ENCODE measurements at regions not wholly inside any gene's neighbourhood (a gene's known extent, or its start where the extent isn't known, plus 50 kb on each side); places are given as distances from the start of the nearest gene placed in this dataset.

- Histone ChIP-seq H3K36me3 (replicated peaks in 1 of 2; ENCODE audit: control extremely low read depth in 1 of 2, control insufficient read depth in 1 of 2, extremely low read depth in 1 of 2, insufficient read depth in 2 of 2, low read length in 1 of 2) (no peaks in the 10 kb centered on the region), H3K79me2 (ENCODE audit: control insufficient read depth, insufficient read depth, low read length) (no peaks in the 10 kb centered on the region), H4K20me1 (ENCODE audit: control insufficient read depth, insufficient read depth, low read length, poor library complexity, severe bottlenecking) (no peaks in the 10 kb centered on the region), H3K27ac (ENCODE audit: low read length in 2 of 2) (no peak overlapping the region), H3K4me3 (ENCODE audit: control extremely low read depth in 1 of 5, extremely low read depth in 1 of 5, insufficient read depth in 1 of 5, low read depth in 2 of 5, low read length in 4 of 5) (no peak overlapping the region), H3K9ac (ENCODE audit: low read length) (no peak overlapping the region), H3K4me2 (replicated peaks; ENCODE audit: low read depth, low read length, poor library complexity, severe bottlenecking) (no peak overlapping the region), H3K4me1 (ENCODE audit: control insufficient read depth in 2 of 2, insufficient read depth in 2 of 2, low read length in 2 of 2) (no peaks in the 10 kb centered on the region), H3K9me3 (ENCODE audit: control extremely low read depth in 1 of 3, control insufficient read depth in 2 of 3, insufficient read depth in 1 of 3, low read length in 2 of 3) (no peaks in the 10 kb centered on the region), H2AFZ (ENCODE audit: insufficient read depth, low read depth, low read length, poor library complexity, severe bottlenecking) (no peak overlapping the region), H3K27me3 (replicated peaks in 1 of 4; ENCODE audit: control extremely low read depth in 1 of 4, control insufficient read depth in 3 of 4, insufficient read depth in 4 of 4, low read length in 3 of 4) (no peaks in the 10 kb centered on the region)
- H3K4me1 Mint-ChIP-seq: no peaks in the 10 kb centered on the region
- CTCF ChIA-PET: no interaction called here
- no peaks in the 10 kb centered on the region for H3K27me3 Mint-ChIP-seq
- H3K27ac Mint-ChIP-seq: no peak overlapping the region
- no peak overlapping the region for H3K4me3 Mint-ChIP-seq
- DNase-seq (no peak), ATAC-seq (ENCODE audit: low read depth) (no peak)
- POLR2A ChIA-PET: no interaction called here
- WGBS (ENCODE audit: insufficient coverage): 86% methylated on average over 1 of the region's 2 CpGs
- intact Hi-C loops (cut with micrococcal nuclease): no loop called here
- no peak for TF ChIP-seq EZH2 (IDR thresholded peaks at IDR 0.05; ENCODE audit: borderline replicate concordance, insufficient read depth, low read depth, low read length, poor library complexity, severe bottlenecking)
- TF ChIP-seq, protein P1, sequence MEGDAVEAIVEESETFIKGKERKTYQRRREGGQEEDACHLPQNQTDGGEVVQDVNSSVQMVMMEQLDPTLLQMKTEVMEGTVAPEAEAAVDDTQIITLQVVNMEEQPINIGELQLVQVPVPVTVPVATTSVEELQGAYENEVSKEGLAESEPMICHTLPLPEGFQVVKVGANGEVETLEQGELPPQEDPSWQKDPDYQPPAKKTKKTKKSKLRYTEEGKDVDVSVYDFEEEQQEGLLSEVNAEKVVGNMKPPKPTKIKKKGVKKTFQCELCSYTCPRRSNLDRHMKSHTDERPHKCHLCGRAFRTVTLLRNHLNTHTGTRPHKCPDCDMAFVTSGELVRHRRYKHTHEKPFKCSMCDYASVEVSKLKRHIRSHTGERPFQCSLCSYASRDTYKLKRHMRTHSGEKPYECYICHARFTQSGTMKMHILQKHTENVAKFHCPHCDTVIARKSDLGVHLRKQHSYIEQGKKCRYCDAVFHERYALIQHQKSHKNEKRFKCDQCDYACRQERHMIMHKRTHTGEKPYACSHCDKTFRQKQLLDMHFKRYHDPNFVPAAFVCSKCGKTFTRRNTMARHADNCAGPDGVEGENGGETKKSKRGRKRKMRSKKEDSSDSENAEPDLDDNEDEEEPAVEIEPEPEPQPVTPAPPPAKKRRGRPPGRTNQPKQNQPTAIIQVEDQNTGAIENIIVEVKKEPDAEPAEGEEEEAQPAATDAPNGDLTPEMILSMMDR (IDR thresholded peaks at IDR 0.05): no peak
- H3K9me3 Mint-ChIP-seq (ENCODE audit: insufficient read depth): peaks cover 6% of the 10 kb centered on the region
Measured at GRCh38 chr5:165871291-165871690, 2365.9 kb downstream of the MAT2B start.

DNA sequence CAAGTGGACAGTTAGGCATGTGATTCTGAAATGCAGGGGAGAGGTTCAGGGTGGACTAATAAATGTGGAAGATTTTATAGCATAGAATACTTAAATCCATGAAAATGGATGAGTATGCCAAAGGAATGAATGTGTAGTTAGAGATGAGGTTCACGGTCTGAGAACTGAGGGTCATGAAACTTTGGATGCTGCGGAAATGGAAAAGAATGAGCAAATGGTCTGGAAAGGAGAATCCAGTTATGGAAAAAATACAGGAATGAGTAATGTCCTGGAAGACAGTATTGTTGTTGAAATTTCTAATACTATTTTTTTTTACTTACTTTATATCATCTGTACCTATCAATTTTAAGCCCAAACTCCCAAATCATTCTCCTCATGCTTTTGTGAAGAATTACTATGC, 2369.4 kb downstream of the MAT2B start:
- H3K9ac ChIP-seq (ENCODE audit: low read length): no peak overlapping the region
- H3K4me1 Mint-ChIP-seq: no peaks in the 10 kb centered on the region
- intact Hi-C loops (cut with micrococcal nuclease): no loop called here
- no peaks in the 10 kb centered on the region for H4K20me1 ChIP-seq (ENCODE audit: control insufficient read depth, insufficient read depth, low read length, poor library complexity, severe bottlenecking)
- no peak for ATAC-seq (ENCODE audit: low read depth)
- H2AFZ ChIP-seq (ENCODE audit: insufficient read depth, low read depth, low read length, poor library complexity, severe bottlenecking): no peak overlapping the region
- no peak overlapping the region for H3K27ac Mint-ChIP-seq
- no peak overlapping the region for H3K4me3 ChIP-seq (ENCODE audit: control extremely low read depth in 1 of 5, extremely low read depth in 1 of 5, insufficient read depth in 1 of 5, low read depth in 2 of 5, low read length in 4 of 5)
- H3K4me1 ChIP-seq (ENCODE audit: control insufficient read depth in 2 of 2, insufficient read depth in 2 of 2, low read length in 2 of 2): no peaks in the 10 kb centered on the region
- H3K36me3 ChIP-seq (replicated peaks in 1 of 2; ENCODE audit: control extremely low read depth in 1 of 2, control insufficient read depth in 1 of 2, extremely low read depth in 1 of 2, insufficient read depth in 2 of 2, low read length in 1 of 2): no peaks in the 10 kb centered on the region
- ChIA-PET CTCF (no interaction called here), POLR2A (no interaction called here)
- no peak overlapping the region for H3K4me2 ChIP-seq (replicated peaks; ENCODE audit: low read depth, low read length, poor library complexity, severe bottlenecking)
- no peaks in the 10 kb centered on the region for H3K27me3 Mint-ChIP-seq
- DNase-seq: no peak
- no peaks in the 10 kb centered on the region for H3K27me3 ChIP-seq (replicated peaks in 1 of 4; ENCODE audit: control extremely low read depth in 1 of 4, control insufficient read depth in 3 of 4, insufficient read depth in 4 of 4, low read length in 3 of 4)
- no peaks in the 10 kb centered on the region for H3K79me2 ChIP-seq (ENCODE audit: control insufficient read depth, insufficient read depth, low read length)
- H3K4me3 Mint-ChIP-seq: no peak overlapping the region
- TF ChIP-seq, protein P1 (IDR thresholded peaks at IDR 0.05): no peak
- TF ChIP-seq EZH2 (IDR thresholded peaks at IDR 0.05; ENCODE audit: borderline replicate concordance, insufficient read depth, low read depth, low read length, poor library complexity, severe bottlenecking): no peak
- peaks cover 8% of the 10 kb centered on the region for H3K9me3 Mint-ChIP-seq (ENCODE audit: insufficient read depth)
- H3K27ac ChIP-seq (ENCODE audit: low read length in 2 of 2): no peak overlapping the region
- 100% methylated on average over 1 of the region's 2 CpGs for WGBS (ENCODE audit: insufficient coverage)
- no peaks in the 10 kb centered on the region for H3K9me3 ChIP-seq (ENCODE audit: control extremely low read depth in 1 of 3, control insufficient read depth in 2 of 3, insufficient read depth in 1 of 3, low read length in 2 of 3)
